Ishikawa (cell line): ENCODE measurements at regions not wholly inside any gene's neighbourhood (a gene's known extent, or its start where the extent isn't known, plus 50 kb on each side); places are given as distances from the start of the nearest gene placed in this dataset.

ENCODE experiments used
- CEBPB ChIP-seq: IDR thresholded peaks from 2 replicates; pipeline ENCODE4 v1.6.1; 2012
- CREB1 ChIP-seq: IDR thresholded peaks from 2 replicates; pipeline ENCODE4 v1.6.1; 2012; ENCODE audit warnings: low read depth
- EGR1 ChIP-seq: IDR thresholded peaks from 2 replicates; pipeline ENCODE4 v1.6.1; 2012
- EP300 ChIP-seq: IDR thresholded peaks from 2 replicates; pipeline ENCODE4 v1.6.1; 2012; ENCODE audit warnings: borderline replicate concordance
- FOXM1 ChIP-seq: IDR thresholded peaks from 2 replicates; pipeline ENCODE4 v1.6.1; 2012; ENCODE audit warnings: low read depth, borderline replicate concordance
- MAX ChIP-seq: IDR thresholded peaks from 2 replicates; pipeline ENCODE4 v1.6.1; 2012
- NFIC ChIP-seq: IDR thresholded peaks from 2 replicates; pipeline ENCODE4 v1.6.1; 2012
- RAD21 ChIP-seq: IDR thresholded peaks from 2 replicates; pipeline ENCODE4 v1.6.1; 2012; ENCODE audit warnings: low read depth
- REST ChIP-seq: IDR thresholded peaks from 2 replicates; pipeline ENCODE4 v1.6.1; 2012; ENCODE audit warnings: low read depth, mild to moderate bottlenecking
- TAF1 ChIP-seq: IDR thresholded peaks from 2 replicates; pipeline ENCODE4 v1.6.1; 2012; ENCODE audit warnings: low read depth, mild to moderate bottlenecking
- TCF12 ChIP-seq: IDR thresholded peaks from 2 replicates; pipeline ENCODE4 v1.6.1; 2012; ENCODE audit warnings: low read depth
- TEAD4 ChIP-seq: IDR thresholded peaks from 2 replicates; pipeline ENCODE4 v1.6.1; 2012
- USF1 ChIP-seq: IDR thresholded peaks from 2 replicates; pipeline ENCODE4 v1.6.1; 2012
- YY1 ChIP-seq: IDR thresholded peaks from 2 replicates; pipeline ENCODE4 v1.6.1; 2012; ENCODE audit warnings: low read depth
- ZBTB7A ChIP-seq: IDR thresholded peaks from 2 replicates; pipeline ENCODE4 v1.6.1; 2012; ENCODE audit warnings: low read depth

GRCh38 chr1:96253246-96254035 lies 468.1 kb upstream of the PTBP2 start:
- TF ChIP-seq ZBTB7A (no peak), EP300 (no peak), MAX (no peak), RAD21 (no peak), CREB1 (no peak), FOXM1 (no peak), EGR1 (no peak), TCF12 (no peak), NFIC (no peak), YY1 (no peak), USF1 (no peak), TAF1 (no peak), REST (no peak), TEAD4 (no peak), CEBPB (no peak)

GRCh38 chr1:96256130-96256790 lies 465.3 kb upstream of the PTBP2 start:
- TF ChIP-seq FOXM1, result no peak
- TF ChIP-seq YY1, result no peak
- TF ChIP-seq TCF12, result no peak
- TF ChIP-seq EP300, result no peak
- TF ChIP-seq CREB1, result no peak
- TF ChIP-seq MAX, result no peak
- TF ChIP-seq NFIC, result no peak
- no peak for TF ChIP-seq ZBTB7A
- TF ChIP-seq TAF1, result no peak
- TF ChIP-seq USF1, result no peak
- no peak for TF ChIP-seq TEAD4
- no peak for TF ChIP-seq CEBPB
- no peak for TF ChIP-seq RAD21
- no peak for TF ChIP-seq EGR1
- TF ChIP-seq REST, result no peak

GRCh38 chr1:96259399-96259798 lies 462.2 kb upstream of the PTBP2 start:
- TF ChIP-seq CREB1, result no peak
- TF ChIP-seq EP300, result no peak
- TF ChIP-seq EGR1, result no peak
- no peak for TF ChIP-seq TCF12
- TF ChIP-seq FOXM1, result no peak
- TF ChIP-seq TEAD4, result no peak
- no peak for TF ChIP-seq ZBTB7A
- TF ChIP-seq CEBPB, result no peak
- TF ChIP-seq REST, result no peak
- TF ChIP-seq YY1, result no peak
- no peak for TF ChIP-seq NFIC
- TF ChIP-seq RAD21, result no peak
- TF ChIP-seq MAX, result no peak
- TF ChIP-seq TAF1, result no peak
- no peak for TF ChIP-seq USF1
